HepG2 (cell line): ENCODE measurements at regions not wholly inside any gene's neighbourhood (a gene's known extent, or its start where the extent isn't known, plus 50 kb on each side); places are given as distances from the start of the nearest gene placed in this dataset.

Experiments used
- CEBPB ChIP-seq: IDR thresholded peaks from 2 replicates; pipeline ENCODE4 v1.6.1; 2011; ENCODE audit warnings: low read depth, low read length, improper control_type of control experiment, borderline replicate concordance
- KDM1A ChIP-seq: IDR thresholded peaks from 2 replicates; pipeline ENCODE4 v1.6.1; 2016; ENCODE audit warnings: missing compliant biosample characterization
- POLR2A ChIP-seq, 2 experiments: IDR thresholded peaks; 2 replicates each; pipeline ENCODE4 v1.6.1; 2011; ENCODE audit warnings: low read depth in 2 of 2, low read length in 2 of 2, mild to moderate bottlenecking in 1 of 2, moderate library complexity in 1 of 2; ENCODE audit not compliant: insufficient read depth in 1 of 2
- RAD21 ChIP-seq: fragments of 450-650 bp; formaldehyde crosslinking; IDR thresholded peaks from 2 replicates; pipeline ENCODE4 v1.5.0; 2020; ENCODE audit warnings: mild to moderate bottlenecking
- SMAD3 ChIP-seq: sonication (generic); formaldehyde crosslinking; IDR thresholded peaks from 2 replicates; pipeline ENCODE4 v1.4.0; 2020; ENCODE audit warnings: missing genetic modification reagents
- SNAPC5 ChIP-seq: sonication (generic); formaldehyde crosslinking; IDR thresholded peaks from 2 replicates; pipeline ENCODE4 v1.8.1; 2023; ENCODE audit warnings: mild to moderate bottlenecking, missing genetic modification reagents, borderline replicate concordance
- ZBTB7A ChIP-seq: sonication (generic); formaldehyde crosslinking; IDR thresholded peaks from 2 replicates; pipeline ENCODE4 v1.8.0; 2022; ENCODE audit warnings: mild to moderate bottlenecking, missing genetic modification reagents
- ZSCAN29 ChIP-seq: sonication (generic); formaldehyde crosslinking; conservative IDR thresholded peaks from 2 replicates; pipeline ENCODE4 v1.4.0; 2020; ENCODE audit warnings: mild to moderate bottlenecking, missing genetic modification reagents

GRCh38 chr1:10924030-10924429, 88.4 kb upstream of the TARDBP start:
- TF ChIP-seq SMAD3, result no peak
- TF ChIP-seq SNAPC5, result no peak
- TF ChIP-seq KDM1A (CRISPR knock-in tag), result no peak
- no peak for TF ChIP-seq RAD21
- no peak for TF ChIP-seq POLR2A (IDR thresholded peaks at IDR 0.05; ENCODE audit: insufficient read depth in 1 of 2, low read depth in 2 of 2, low read length in 2 of 2)
- no peak for TF ChIP-seq ZSCAN29 (CRISPR knock-in tag)
- no peak for TF ChIP-seq CEBPB
- TF ChIP-seq ZBTB7A (CRISPR knock-in tag), result no peak
